NCI-H1105 treated with DMSO at 0.1 percent for 48 hours (cell line): ENCODE measurements at regions not wholly inside any gene's neighbourhood (a gene's known extent, or its start where the extent isn't known, plus 50 kb on each side); places are given as distances from the start of the nearest gene placed in this dataset.
"Not testable (repeated sequence)": the region's sequence is repeated elsewhere in the genome, so short reads cannot be mapped to it uniquely, and the experiment has no call there.

Experiments used
- DNase-seq: peaks from one replicate; lab custom pipeline; 2025; lab: John Stamatoyannopoulos, UW

GRCh38 chr12:88756153-88756552 lies 175.9 kb upstream of the KITLG start:
- no peak for DNase-seq

GRCh38 chr12:88753707-88754106 lies 173.4 kb upstream of the KITLG start:
- no peak for DNase-seq

GRCh38 chr12:88753066-88753465 lies 172.8 kb upstream of the KITLG start:
- DNase-seq = no peak

- no peak for DNase-seq
Measured at GRCh38 chr12:88752183-88752582, 171.9 kb upstream of the KITLG start.

- DNase-seq = no peak
Measured at GRCh38 chr12:88750867-88751543, 170.7 kb upstream of the KITLG start.

- DNase-seq = no peak
Measured at GRCh38 chr12:88746386-88746785, 166.1 kb upstream of the KITLG start.

- DNase-seq = no peak
Measured at GRCh38 chr12:88743946-88744685, 163.8 kb upstream of the KITLG start.

- DNase-seq = no peak
Measured at GRCh38 chr12:88737838-88738472, 157.7 kb upstream of the KITLG start.

- no peak for DNase-seq
Measured at GRCh38 chr12:88736031-88736430, 155.8 kb upstream of the KITLG start.

GRCh38 chr12:88733008-88733407 lies 152.7 kb upstream of the KITLG start:
- no peak for DNase-seq

GRCh38 chr12:88729196-88729595 lies 148.9 kb upstream of the KITLG start:
- DNase-seq = no peak

- no peak for DNase-seq
Measured at GRCh38 chr12:88726806-88727720, 146.8 kb upstream of the KITLG start.

GRCh38 chr12:88725592-88726143 lies 145.4 kb upstream of the KITLG start:
- no peak for DNase-seq

GRCh38 chr12:88723219-88723618 lies 142.9 kb upstream of the KITLG start:
- no peak for DNase-seq

- DNase-seq = no peak
Measured at GRCh38 chr12:88720785-88721650, 140.7 kb upstream of the KITLG start.

GRCh38 chr12:88720231-88720630 lies 140.0 kb upstream of the KITLG start:
- no peak for DNase-seq

GRCh38 chr12:88717188-88717587 lies 136.9 kb upstream of the KITLG start:
- DNase-seq = no peak

- no peak for DNase-seq
Measured at GRCh38 chr12:88716240-88716639, 136.0 kb upstream of the KITLG start.

GRCh38 chr12:88715673-88716072 lies 135.4 kb upstream of the KITLG start:
- DNase-seq = no peak

GRCh38 chr12:88714263-88714882 lies 134.1 kb upstream of the KITLG start:
- not testable (repeated sequence) for DNase-seq
